HUES64 (cell line): ENCODE measurements at regions not wholly inside any gene's neighbourhood (a gene's known extent, or its start where the extent isn't known, plus 50 kb on each side); places are given as distances from the start of the nearest gene placed in this dataset.

ENCODE experiments used
- H3K27ac ChIP-seq: 2 replicates; pipeline ENCODE4 v1.7.0; 2013; ENCODE audit warnings: low read depth, low read length, inconsistent platforms
- H3K27me3 ChIP-seq: 2 replicates; pipeline ENCODE4 v1.6.1; 2013; ENCODE audit warnings: mild to moderate bottlenecking, low read length; ENCODE audit not compliant: insufficient read depth
- H3K36me3 ChIP-seq: 2 replicates; pipeline ENCODE4 v1.6.1; 2013; ENCODE audit warnings: mild to moderate bottlenecking, low read length; ENCODE audit not compliant: insufficient read depth
- H3K4me1 ChIP-seq: 2 replicates; pipeline ENCODE4 v1.6.1; 2013; ENCODE audit warnings: mild to moderate bottlenecking, low read length, moderate library complexity; ENCODE audit not compliant: insufficient read depth
- H3K4me3 ChIP-seq: 2 replicates; pipeline ENCODE4 v1.5.1; 2013; ENCODE audit warnings: mild to moderate bottlenecking, low read length, moderate library complexity
- H3K9ac ChIP-seq: 2 replicates; pipeline ENCODE4 v1.6.1; 2013; ENCODE audit warnings: mild to moderate bottlenecking, low read depth, low read length
- H3K9me3 ChIP-seq: 2 replicates; pipeline ENCODE4 v1.6.1; 2013; ENCODE audit warnings: low read depth, low read length; ENCODE audit not compliant: insufficient read depth
- WGBS: fragments of 150-250, 120-280 bp; methylation state at CpG from one replicate; pipeline ENCODE4 v1.1.7; 2013; ENCODE audit warnings: missing lambda C conversion rate; 5-methylcytosine and 5-hydroxymethylcytosine counted together

DNA sequence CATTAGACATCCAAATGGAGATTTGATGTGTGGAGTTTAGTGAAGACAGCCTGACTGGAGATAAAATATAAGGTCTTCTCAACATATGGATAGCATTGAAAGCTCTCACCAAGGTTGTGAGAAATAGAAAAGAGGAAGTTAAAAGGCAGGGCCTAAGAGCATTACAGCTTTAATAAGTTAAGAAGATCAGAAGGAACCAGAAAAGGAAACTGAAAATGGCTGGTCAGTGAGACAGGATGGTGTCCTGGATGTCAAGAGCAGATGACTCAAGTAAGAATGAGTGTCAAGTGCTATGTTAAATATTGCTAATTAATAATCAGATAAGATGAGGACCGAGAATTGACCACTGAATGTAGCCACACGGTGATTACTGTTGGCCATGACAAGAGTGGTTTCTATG, 642.9 kb downstream of the STPG2 start:
- H3K4me3 ChIP-seq = no peak overlapping the region
- WGBS = over 99% methylated on average over 2 of the region's 2 CpGs
- no peak overlapping the region for H3K27ac ChIP-seq
- H3K9ac ChIP-seq = no peak overlapping the region
- H3K9me3 ChIP-seq = no peaks in the 10 kb centered on the region
- peaks cover 55% of the 10 kb centered on the region for H3K4me1 ChIP-seq
- no peaks in the 10 kb centered on the region for H3K27me3 ChIP-seq
- no peaks in the 10 kb centered on the region for H3K36me3 ChIP-seq

DNA sequence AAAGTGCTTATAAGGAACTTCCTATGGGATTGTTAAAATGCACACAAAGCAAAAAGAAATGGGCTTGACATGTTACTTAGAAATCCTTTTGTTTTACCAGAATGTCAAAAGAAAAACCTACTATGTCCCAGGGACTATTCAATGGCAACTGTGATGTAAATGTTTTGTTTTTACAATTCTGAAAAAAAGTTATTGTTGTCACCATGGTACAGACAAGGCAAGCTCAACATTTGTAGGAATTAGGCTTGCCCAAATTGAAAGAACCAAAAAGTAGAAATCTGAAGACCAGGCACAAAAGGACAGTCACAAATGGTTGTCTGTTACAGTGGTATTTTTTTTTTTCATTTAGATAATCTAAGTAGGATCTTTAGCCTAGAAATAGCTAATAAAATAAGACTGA, 638.6 kb downstream of the STPG2 start:
- no peaks in the 10 kb centered on the region for H3K27me3 ChIP-seq
- H3K4me3 ChIP-seq = no peak overlapping the region
- H3K36me3 ChIP-seq = no peaks in the 10 kb centered on the region
- no peak overlapping the region for H3K9ac ChIP-seq
- H3K9me3 ChIP-seq = no peaks in the 10 kb centered on the region
- H3K27ac ChIP-seq = peak overlapping the region; percentile 80; the same call in 1 of the 2 replicates
- peaks cover 24% of the 10 kb centered on the region for H3K4me1 ChIP-seq

DNA sequence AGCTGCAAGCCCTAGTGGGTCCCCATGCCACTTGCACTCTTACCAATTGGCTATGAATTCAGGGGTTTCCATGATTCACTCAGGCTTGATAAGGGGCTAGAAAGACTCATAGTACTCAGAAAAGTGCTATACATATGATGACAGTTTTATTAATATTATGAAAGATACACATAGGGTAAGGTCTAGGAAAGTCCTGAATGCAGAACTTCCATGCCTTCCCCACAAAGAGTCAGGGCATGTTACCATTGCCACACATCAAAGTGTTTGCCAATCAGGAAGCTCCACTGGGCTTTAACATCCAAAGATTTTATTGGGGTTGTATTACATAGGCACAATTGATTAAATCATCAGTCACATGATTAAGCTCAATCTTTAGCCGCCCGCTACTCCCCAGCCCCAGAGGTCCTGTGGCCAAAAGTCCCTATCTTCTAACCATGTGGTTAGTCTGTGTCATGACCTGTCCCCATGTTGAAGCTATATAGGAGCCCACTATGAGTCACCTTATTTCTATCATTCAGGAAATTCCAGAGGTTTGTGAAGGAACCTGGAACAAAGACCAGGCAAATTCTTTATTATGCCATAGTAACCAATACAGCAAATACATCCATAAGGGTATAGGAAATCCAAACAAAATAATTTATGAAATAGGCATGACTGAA, 635.6 kb downstream of the STPG2 start:
- Histone ChIP-seq H3K4me1 (peaks cover 24% of the 10 kb centered on the region), H3K4me3 (no peak overlapping the region), H3K9ac (no peak overlapping the region), H3K27ac (no peak overlapping the region), H3K36me3 (no peaks in the 10 kb centered on the region), H3K9me3 (no peaks in the 10 kb centered on the region), H3K27me3 (no peaks in the 10 kb centered on the region)
- 94% methylated on average over 2 of the region's 2 CpGs for WGBS
